Central memory CD8-positive, alpha-beta T cell (primary cell): ENCODE measurements at regions not wholly inside any gene's neighbourhood (a gene's known extent, or its start where the extent isn't known, plus 50 kb on each side); places are given as distances from the start of the nearest gene placed in this dataset.

ENCODE experiments used
- ATAC-seq: fragments of 150-1000 bp; cut with Tn5 transposase; replicated peaks from 2 replicates; pipeline ENCODE4 v1.10.0; 2022; ENCODE audit warnings: mild to moderate bottlenecking, moderate FRiP score, moderate number of reproducible peaks; ENCODE audit not compliant: poor library complexity, severe bottlenecking; ENCODE audit errors: extremely low read depth
- DNase-seq, 2 donors: peaks; one replicate each; pipeline ENCODE4 v3.0.0; 2021; ENCODE audit warnings: low spot score in 2 of 2
- H3K27ac Mint-ChIP-seq: one replicate; pipeline ENCODE4 v1.8.0; 2022; ENCODE audit warnings: low read depth, mild to moderate bottlenecking, moderate library complexity, mixed read lengths
- H3K27me3 Mint-ChIP-seq: one replicate; pipeline ENCODE4 v1.8.0; 2022; ENCODE audit warnings: mixed read lengths
- H3K36me3 Mint-ChIP-seq: one replicate; pipeline ENCODE4 v1.8.0; 2022; ENCODE audit warnings: mild to moderate bottlenecking, moderate library complexity, mixed read lengths; ENCODE audit not compliant: insufficient read depth
- H3K4me1 Mint-ChIP-seq: one replicate; pipeline ENCODE4 v1.8.0; 2022; ENCODE audit warnings: mixed read lengths
- H3K4me3 Mint-ChIP-seq: one replicate; pipeline ENCODE4 v1.8.0; 2022; ENCODE audit warnings: mild to moderate bottlenecking, moderate library complexity, mixed read lengths
- H3K9me3 Mint-ChIP-seq: one replicate; pipeline ENCODE4 v1.8.0; 2022; ENCODE audit warnings: mixed read lengths

- Mint-ChIP-seq H3K4me3 (no peak overlapping the region), H3K36me3 (no peaks in the 10 kb centered on the region), H3K27me3 (peaks cover 3% of the 10 kb centered on the region), H3K4me1 (no peaks in the 10 kb centered on the region), H3K27ac (no peak overlapping the region), H3K9me3 (no peaks in the 10 kb centered on the region)
- no peak for DNase-seq
- no peak for ATAC-seq
These were observed 796.7 kb downstream of the UQCRFS1 start for GRCh38 chr19:28416245-28416644.

GRCh38 chr19:28414748-28415147, 798.2 kb downstream of the UQCRFS1 start:
- H3K4me1 Mint-ChIP-seq, result no peaks in the 10 kb centered on the region
- H3K27me3 Mint-ChIP-seq, result no peaks in the 10 kb centered on the region
- H3K36me3 Mint-ChIP-seq, result no peaks in the 10 kb centered on the region
- DNase-seq (no peak), ATAC-seq (no peak)
- H3K4me3 Mint-ChIP-seq, result no peak overlapping the region
- no peak overlapping the region for H3K27ac Mint-ChIP-seq
- H3K9me3 Mint-ChIP-seq, result no peaks in the 10 kb centered on the region

- H3K9me3 Mint-ChIP-seq, result no peaks in the 10 kb centered on the region
- no peak overlapping the region for H3K27ac Mint-ChIP-seq
- no peaks in the 10 kb centered on the region for H3K27me3 Mint-ChIP-seq
- peaks cover 4% of the 10 kb centered on the region for H3K4me1 Mint-ChIP-seq
- H3K4me3 Mint-ChIP-seq, result no peak overlapping the region
- DNase-seq (no peak), ATAC-seq (no peak)
- H3K36me3 Mint-ChIP-seq, result no peaks in the 10 kb centered on the region
These were observed 803.1 kb downstream of the UQCRFS1 start for GRCh38 chr19:28409859-28410258.

DNA sequence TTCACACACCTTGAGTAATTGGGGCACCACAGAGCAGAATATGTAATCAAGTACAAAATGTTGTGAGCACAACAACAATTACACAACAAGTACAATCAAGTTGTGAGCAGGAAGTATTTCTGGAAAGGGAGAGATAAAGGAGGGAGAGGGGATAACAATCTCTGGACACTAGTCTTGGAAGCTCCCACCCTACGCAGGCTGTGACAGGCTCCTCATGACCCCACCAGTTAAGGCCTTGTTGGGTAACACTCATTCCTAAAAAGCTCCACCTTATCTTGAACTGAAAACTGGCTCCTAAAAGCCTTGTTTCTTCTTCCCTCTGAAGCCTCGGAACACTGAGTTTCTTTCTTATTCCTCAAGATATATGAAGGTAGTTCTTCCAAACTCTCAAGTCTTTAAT, 806.0 kb downstream of the UQCRFS1 start:
- Mint-ChIP-seq H3K4me3 (no peak overlapping the region), H3K27me3 (peaks cover 8% of the 10 kb centered on the region), H3K27ac (no peak overlapping the region), H3K4me1 (peaks cover 4% of the 10 kb centered on the region), H3K9me3 (no peaks in the 10 kb centered on the region), H3K36me3 (no peaks in the 10 kb centered on the region)
- ATAC-seq (no peak), DNase-seq (no peak)

- peaks cover 8% of the 10 kb centered on the region for H3K27me3 Mint-ChIP-seq
- no peak overlapping the region for H3K4me3 Mint-ChIP-seq
- H3K4me1 Mint-ChIP-seq, result peaks cover 4% of the 10 kb centered on the region
These were observed 807.6 kb downstream of the UQCRFS1 start for GRCh38 chr19:28405346-28405742.

DNA sequence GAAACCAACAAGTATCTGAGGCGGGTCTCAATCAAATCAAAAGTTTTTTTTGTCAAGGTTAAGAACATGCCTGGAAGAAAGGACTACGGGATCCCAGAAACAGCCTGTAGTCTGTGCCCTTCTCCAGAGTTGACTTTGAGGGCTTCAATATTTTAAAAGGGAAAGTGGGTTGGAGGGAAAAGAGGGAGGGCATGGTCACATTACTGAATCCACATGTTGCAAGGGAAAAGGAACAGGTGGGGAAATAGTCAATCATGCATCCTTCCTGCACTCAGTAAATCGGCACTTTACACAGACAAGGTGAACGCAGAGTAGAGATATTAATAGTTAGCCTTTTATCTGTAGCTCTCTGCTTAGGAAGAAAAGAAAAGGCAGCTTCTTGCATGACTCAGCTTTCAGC, 808.5 kb downstream of the UQCRFS1 start:
- Mint-ChIP-seq H3K4me1 (peaks cover 4% of the 10 kb centered on the region), H3K9me3 (peaks cover 3% of the 10 kb centered on the region), H3K27ac (no peak overlapping the region), H3K36me3 (no peaks in the 10 kb centered on the region), H3K4me3 (no peak overlapping the region), H3K27me3 (peaks cover 8% of the 10 kb centered on the region)
- DNase-seq, result no peak
- ATAC-seq, result no peak

More at GRCh38 chr19:28405346-28405742, 807.6 kb downstream of the UQCRFS1 start:
- Mint-ChIP-seq H3K36me3 (no peaks in the 10 kb centered on the region), H3K27ac (no peak overlapping the region), H3K9me3 (no peaks in the 10 kb centered on the region)
- ATAC-seq, result no peak
- no peak for DNase-seq

GRCh38 chr19:28403690-28404089, 809.3 kb downstream of the UQCRFS1 start:
- Mint-ChIP-seq H3K9me3 (peaks cover 8% of the 10 kb centered on the region), H3K4me3 (no peak overlapping the region), H3K27me3 (peaks cover 8% of the 10 kb centered on the region), H3K4me1 (peaks cover 4% of the 10 kb centered on the region), H3K36me3 (no peaks in the 10 kb centered on the region), H3K27ac (no peak overlapping the region)
- ATAC-seq, result no peak
- no peak for DNase-seq

GRCh38 chr19:28402701-28403290, 810.2 kb downstream of the UQCRFS1 start:
- no peak for ATAC-seq

DNA sequence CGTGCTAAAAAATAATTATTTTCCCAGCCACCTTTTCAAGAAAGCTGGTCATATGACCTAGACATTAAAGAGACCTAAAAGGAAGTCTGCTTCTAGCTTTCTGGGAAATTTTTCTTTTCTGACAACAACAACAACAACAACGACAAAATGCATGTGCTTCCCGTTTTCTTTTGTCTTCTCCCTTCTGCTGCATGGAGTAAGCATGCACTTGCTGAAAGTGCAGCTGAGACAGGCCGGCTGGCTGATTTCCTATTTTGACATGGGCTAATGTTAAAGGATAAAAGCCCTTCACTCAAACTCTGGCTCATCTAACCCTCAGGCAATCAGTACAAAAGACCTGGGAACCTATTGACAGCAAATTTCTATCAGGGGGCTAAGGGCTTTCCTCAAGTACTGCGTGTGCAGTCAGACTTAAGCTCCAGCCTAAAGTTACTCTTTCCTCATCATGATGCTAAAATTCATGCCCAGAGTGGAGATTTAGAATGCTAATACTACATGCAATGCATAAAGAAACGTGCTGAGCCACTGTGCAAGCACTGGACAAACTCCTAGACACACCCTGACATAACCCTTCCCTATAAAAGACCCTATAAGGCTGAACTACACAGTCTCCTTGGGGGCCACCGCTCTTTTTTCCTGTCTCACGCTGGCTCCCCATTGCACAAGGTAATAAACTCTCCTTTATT, 811.1 kb downstream of the UQCRFS1 start:
- Mint-ChIP-seq H3K27me3 (peaks cover 8% of the 10 kb centered on the region), H3K4me3 (no peak overlapping the region), H3K36me3 (no peaks in the 10 kb centered on the region), H3K9me3 (peaks cover 8% of the 10 kb centered on the region), H3K4me1 (no peaks in the 10 kb centered on the region), H3K27ac (no peak overlapping the region)
- no peak for ATAC-seq
- no peak for DNase-seq

More at GRCh38 chr19:28402701-28403290, 810.2 kb downstream of the UQCRFS1 start:
- H3K36me3 Mint-ChIP-seq, result no peaks in the 10 kb centered on the region
- H3K4me3 Mint-ChIP-seq, result no peak overlapping the region
- no peak for DNase-seq
- H3K27me3 Mint-ChIP-seq, result peaks cover 8% of the 10 kb centered on the region
- peaks cover 8% of the 10 kb centered on the region for H3K9me3 Mint-ChIP-seq
- no peak overlapping the region for H3K27ac Mint-ChIP-seq
- no peaks in the 10 kb centered on the region for H3K4me1 Mint-ChIP-seq

DNA sequence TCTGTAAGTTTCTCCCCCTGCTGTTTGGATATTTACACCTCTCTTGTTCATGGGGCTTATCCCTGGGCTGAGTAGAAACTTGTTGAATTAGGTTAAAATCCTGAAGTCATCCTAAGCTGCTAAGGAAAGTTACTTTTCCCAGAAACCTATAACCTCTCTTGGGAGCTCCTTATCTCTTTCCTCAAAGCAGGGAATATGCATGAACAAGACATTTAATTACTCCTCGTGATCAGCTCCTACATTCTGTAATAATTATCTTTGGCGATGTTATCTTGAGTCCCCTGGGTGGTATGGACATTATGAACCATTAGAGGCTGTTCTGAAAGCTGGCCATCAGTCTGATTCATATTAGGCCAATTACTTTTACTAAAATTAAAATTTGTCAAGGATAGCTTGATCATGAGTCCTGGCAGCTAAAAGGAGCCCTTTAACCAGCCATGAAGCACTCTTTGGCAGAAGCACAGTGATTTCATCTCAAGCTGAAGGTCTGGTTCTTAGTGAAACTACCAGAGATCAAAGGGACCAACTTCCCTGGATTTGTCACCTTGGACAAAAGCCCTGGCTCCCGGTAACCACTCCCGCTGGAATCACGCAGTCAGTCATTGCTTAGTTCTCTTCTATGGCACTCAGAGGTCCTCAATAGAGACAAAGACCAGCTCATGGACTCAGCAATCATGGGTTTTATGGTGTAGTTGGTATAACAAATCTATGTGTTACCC, 811.8 kb downstream of the UQCRFS1 start:
- no peak for DNase-seq
- Mint-ChIP-seq H3K27me3 (peaks cover 8% of the 10 kb centered on the region), H3K4me3 (no peak overlapping the region), H3K36me3 (no peaks in the 10 kb centered on the region), H3K9me3 (peaks cover 8% of the 10 kb centered on the region), H3K4me1 (no peaks in the 10 kb centered on the region), H3K27ac (no peak overlapping the region)
- ATAC-seq, result no peak

DNA sequence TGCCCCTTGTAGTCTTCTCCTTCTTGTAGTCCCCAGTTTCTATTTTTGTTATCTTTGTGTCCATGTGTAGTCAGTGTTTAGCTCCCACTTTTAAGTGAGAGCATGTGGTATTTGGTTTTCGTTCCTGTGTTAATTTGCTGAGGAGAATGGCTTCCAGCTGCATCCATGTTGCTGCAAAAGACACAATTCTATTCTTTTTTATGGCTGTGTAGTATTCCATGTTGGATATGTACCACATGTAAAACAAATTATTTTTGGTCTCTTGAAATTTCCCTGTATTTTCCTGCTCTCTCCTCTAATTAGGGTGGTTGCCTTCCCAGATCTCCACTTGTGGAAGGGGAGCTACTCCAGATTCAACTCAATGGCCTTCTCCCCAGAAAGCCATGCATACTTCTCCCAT, 813.8 kb downstream of the UQCRFS1 start:
- DNase-seq (no peak), ATAC-seq (no peak)
- peaks cover 4% of the 10 kb centered on the region for H3K27me3 Mint-ChIP-seq

DNA sequence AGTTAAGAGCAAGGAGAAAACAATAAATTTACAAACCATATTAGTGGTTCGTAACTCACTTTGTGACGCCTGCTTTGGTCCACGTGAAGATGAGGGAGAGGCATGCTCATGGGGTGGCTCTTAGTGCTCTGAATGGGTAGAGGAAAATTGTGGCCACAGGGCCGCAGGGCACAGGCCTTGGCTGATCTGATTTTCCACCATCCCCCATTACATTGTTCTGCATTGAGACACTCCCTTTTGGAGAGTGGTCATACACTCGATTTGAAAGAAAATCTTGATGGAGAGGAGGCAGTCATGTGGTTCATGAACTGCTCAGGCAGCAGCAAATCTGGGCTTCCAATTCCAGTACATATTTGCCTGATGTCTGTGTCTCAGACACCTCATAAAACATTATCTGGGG, 815.2 kb downstream of the UQCRFS1 start:
- H3K27ac Mint-ChIP-seq, result no peak overlapping the region
- H3K9me3 Mint-ChIP-seq, result peaks cover 8% of the 10 kb centered on the region
- no peak for ATAC-seq
- H3K4me1 Mint-ChIP-seq, result peaks cover 5% of the 10 kb centered on the region
- no peaks in the 10 kb centered on the region for H3K36me3 Mint-ChIP-seq
- DNase-seq, result no peak
- no peaks in the 10 kb centered on the region for H3K27me3 Mint-ChIP-seq
- H3K4me3 Mint-ChIP-seq, result no peak overlapping the region

More for the DNA sequence above, 813.8 kb downstream of the UQCRFS1 start:
- H3K27ac Mint-ChIP-seq, result no peak overlapping the region
- no peaks in the 10 kb centered on the region for H3K36me3 Mint-ChIP-seq
- peaks cover 8% of the 10 kb centered on the region for H3K9me3 Mint-ChIP-seq
- H3K4me1 Mint-ChIP-seq, result peaks cover 3% of the 10 kb centered on the region
- no peak overlapping the region for H3K4me3 Mint-ChIP-seq

DNA sequence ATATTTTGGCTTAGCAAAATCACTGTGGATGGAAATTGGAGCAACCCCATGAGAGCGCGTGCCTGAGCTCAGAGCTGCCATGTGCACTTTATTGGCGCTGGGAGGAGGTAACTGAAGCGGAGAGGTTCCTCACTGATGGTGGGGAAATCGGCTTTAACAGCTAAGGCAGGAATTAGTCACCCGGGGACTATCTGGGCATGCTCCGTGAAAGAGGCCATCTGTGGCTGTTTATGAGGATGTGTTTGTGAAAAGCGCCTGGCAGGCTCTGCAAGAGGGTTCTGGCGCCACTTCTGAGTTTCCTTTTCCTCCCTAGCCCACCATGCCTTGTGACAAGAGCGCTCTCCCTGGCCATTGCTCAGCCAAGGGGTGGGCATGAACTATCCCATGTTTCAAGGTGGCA, 815.6 kb downstream of the UQCRFS1 start:
- Mint-ChIP-seq H3K27me3 (no peaks in the 10 kb centered on the region), H3K36me3 (peaks cover 1% of the 10 kb centered on the region), H3K4me3 (no peak overlapping the region), H3K27ac (no peak overlapping the region), H3K4me1 (peaks cover 5% of the 10 kb centered on the region), H3K9me3 (peaks cover 8% of the 10 kb centered on the region)
- ATAC-seq (no peak), DNase-seq (no peak)
